ENCODE measurements at regions not wholly inside any gene's neighbourhood (a gene's known extent, or its start where the extent isn't known, plus 50 kb on each side); places are given as distances from the start of the nearest gene placed in this dataset.

- Histone ChIP-seq H3K4me3 (no peak overlapping the region), H3K9me3 (no peaks in the 10 kb centered on the region), H3K4me1 (no peaks in the 10 kb centered on the region), H3K27ac (no peak overlapping the region), H3K27me3 (peaks cover 9% of the 10 kb centered on the region), H3K36me3 (no peaks in the 10 kb centered on the region)
- no peak for ATAC-seq
- 86 to 89% methylated on average over 7 to 8 of the region's 11 CpGs for WGBS, 2 donors (ENCODE audit: low coverage in 1 of 2)
- TF ChIP-seq EP300 (IDR thresholded peaks at IDR 0.05) (no peak), POLR2A (IDR thresholded peaks at IDR 0.05) (no peak), CTCF (IDR thresholded peaks at IDR 0.05) (no peak), POLR2AphosphoS5 (IDR thresholded peaks at IDR 0.05) (no peak)
Observed at GRCh38 chr2:16035747-16036745, 95.7 kb downstream of the MYCN start.

- H3K36me3 ChIP-seq, result no peaks in the 10 kb centered on the region
Observed at GRCh38 chr2:16034975-16035746, 94.8 kb downstream of the MYCN start.

GRCh38 chr2:16034151-16034974 lies 94.0 kb downstream of the MYCN start:
- WGBS, 2 donors (ENCODE audit: low coverage in 1 of 2), result 54 to 80% methylated on average over 1 of the region's 5 CpGs
- ATAC-seq, result no peak

More at GRCh38 chr2:16034975-16035746, 94.8 kb downstream of the MYCN start:
- H3K27me3 ChIP-seq, result peaks cover 9% of the 10 kb centered on the region
- TF ChIP-seq EP300 (IDR thresholded peaks at IDR 0.05), result no peak
- no peak for TF ChIP-seq POLR2AphosphoS5 (IDR thresholded peaks at IDR 0.05)
- TF ChIP-seq POLR2A (IDR thresholded peaks at IDR 0.05), result no peak
- no peak for TF ChIP-seq CTCF (IDR thresholded peaks at IDR 0.05)
- H3K4me1 ChIP-seq, result no peaks in the 10 kb centered on the region
- H3K4me3 ChIP-seq, result no peak overlapping the region
- WGBS, 2 donors (ENCODE audit: low coverage in 1 of 2), result 86 to 89% methylated on average over 6 to 10 of the region's 10 CpGs
- no peaks in the 10 kb centered on the region for H3K9me3 ChIP-seq
- H3K27ac ChIP-seq, result no peak overlapping the region
- ATAC-seq, result no peak

GRCh38 chr2:16033032-16033293 lies 92.6 kb downstream of the MYCN start:
- no peak overlapping the region for H3K27ac ChIP-seq
- TF ChIP-seq EP300 (IDR thresholded peaks at IDR 0.05), result no peak
- TF ChIP-seq POLR2AphosphoS5 (IDR thresholded peaks at IDR 0.05), result no peak
- TF ChIP-seq POLR2A (IDR thresholded peaks at IDR 0.05), result no peak
- TF ChIP-seq CTCF (IDR thresholded peaks at IDR 0.05), result no peak
- 100% methylated on average over 4 of the region's 4 CpGs; no CpG with 5 or more reads in 1 of the 2 donors for WGBS, 2 donors (ENCODE audit: low coverage in 1 of 2)

More at GRCh38 chr2:16034151-16034974, 94.0 kb downstream of the MYCN start:
- Histone ChIP-seq H3K9me3 (no peaks in the 10 kb centered on the region), H3K4me1 (no peaks in the 10 kb centered on the region), H3K27me3 (peaks cover 9% of the 10 kb centered on the region), H3K36me3 (no peaks in the 10 kb centered on the region), H3K4me3 (no peak overlapping the region), H3K27ac (no peak overlapping the region)
- no peak for TF ChIP-seq POLR2A (IDR thresholded peaks at IDR 0.05)
- TF ChIP-seq POLR2AphosphoS5 (IDR thresholded peaks at IDR 0.05), result no peak
- no peak for TF ChIP-seq EP300 (IDR thresholded peaks at IDR 0.05)
- no peak for TF ChIP-seq CTCF (IDR thresholded peaks at IDR 0.05)

More at GRCh38 chr2:16033032-16033293, 92.6 kb downstream of the MYCN start:
- ATAC-seq, result no peak
- no peaks in the 10 kb centered on the region for H3K9me3 ChIP-seq
- no peak overlapping the region for H3K4me3 ChIP-seq
- H3K27me3 ChIP-seq, result no peaks in the 10 kb centered on the region
- no peaks in the 10 kb centered on the region for H3K4me1 ChIP-seq
- no peaks in the 10 kb centered on the region for H3K36me3 ChIP-seq

All from gastroesophageal sphincter (tissue), 4 donors.